ENCODE measurements at regions not wholly inside any gene's neighbourhood (a gene's known extent, or its start where the extent isn't known, plus 50 kb on each side); places are given as distances from the start of the nearest gene placed in this dataset.

- H3K4me3 ChIP-seq (ENCODE audit: low read depth in 2 of 2, low read length in 2 of 2), result no peak overlapping the region
- POLR2A ChIA-PET, result no interaction called here
- ATAC-seq, result no peak
- peaks cover 2% of the 10 kb centered on the region; the same call in 1 of the 2 replicates for H3K4me1 ChIP-seq (ENCODE audit: control insufficient read depth, insufficient read depth, low read length)
- intact Hi-C loops (cut with micrococcal nuclease; ENCODE audit: unreplicated experiment) (no loop called here), in situ Hi-C loops (cut with HindIII; ENCODE audit: low pct_unique_long_range_greater_than_20kb, low sequenced_read_pairs) (no loop called here)
- no peak for DNase-seq (ENCODE audit: low read depth, low spot score)
- CTCF ChIA-PET, result no interaction called here
- H3K9me3 ChIP-seq (ENCODE audit: control insufficient read depth, insufficient read depth, low read depth, low read length), result no peaks in the 10 kb centered on the region
- BruUV-seq (replicated peaks), result no TSS peak
- TF ChIP-seq, protein P1, sequence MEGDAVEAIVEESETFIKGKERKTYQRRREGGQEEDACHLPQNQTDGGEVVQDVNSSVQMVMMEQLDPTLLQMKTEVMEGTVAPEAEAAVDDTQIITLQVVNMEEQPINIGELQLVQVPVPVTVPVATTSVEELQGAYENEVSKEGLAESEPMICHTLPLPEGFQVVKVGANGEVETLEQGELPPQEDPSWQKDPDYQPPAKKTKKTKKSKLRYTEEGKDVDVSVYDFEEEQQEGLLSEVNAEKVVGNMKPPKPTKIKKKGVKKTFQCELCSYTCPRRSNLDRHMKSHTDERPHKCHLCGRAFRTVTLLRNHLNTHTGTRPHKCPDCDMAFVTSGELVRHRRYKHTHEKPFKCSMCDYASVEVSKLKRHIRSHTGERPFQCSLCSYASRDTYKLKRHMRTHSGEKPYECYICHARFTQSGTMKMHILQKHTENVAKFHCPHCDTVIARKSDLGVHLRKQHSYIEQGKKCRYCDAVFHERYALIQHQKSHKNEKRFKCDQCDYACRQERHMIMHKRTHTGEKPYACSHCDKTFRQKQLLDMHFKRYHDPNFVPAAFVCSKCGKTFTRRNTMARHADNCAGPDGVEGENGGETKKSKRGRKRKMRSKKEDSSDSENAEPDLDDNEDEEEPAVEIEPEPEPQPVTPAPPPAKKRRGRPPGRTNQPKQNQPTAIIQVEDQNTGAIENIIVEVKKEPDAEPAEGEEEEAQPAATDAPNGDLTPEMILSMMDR (IDR thresholded peaks at IDR 0.05), result no peak
- TF ChIP-seq POLR2AphosphoS5 (IDR thresholded peaks at IDR 0.05; ENCODE audit: low read depth, low read length) (no peak), SIN3A (IDR thresholded peaks at IDR 0.05; ENCODE audit: borderline replicate concordance, insufficient read depth, low read depth, low read length) (no peak), TCF7L2 (IDR thresholded peaks at IDR 0.05; ENCODE audit: low read depth, low read length) (no peak)
- TF ChIP-seq, protein P2, sequence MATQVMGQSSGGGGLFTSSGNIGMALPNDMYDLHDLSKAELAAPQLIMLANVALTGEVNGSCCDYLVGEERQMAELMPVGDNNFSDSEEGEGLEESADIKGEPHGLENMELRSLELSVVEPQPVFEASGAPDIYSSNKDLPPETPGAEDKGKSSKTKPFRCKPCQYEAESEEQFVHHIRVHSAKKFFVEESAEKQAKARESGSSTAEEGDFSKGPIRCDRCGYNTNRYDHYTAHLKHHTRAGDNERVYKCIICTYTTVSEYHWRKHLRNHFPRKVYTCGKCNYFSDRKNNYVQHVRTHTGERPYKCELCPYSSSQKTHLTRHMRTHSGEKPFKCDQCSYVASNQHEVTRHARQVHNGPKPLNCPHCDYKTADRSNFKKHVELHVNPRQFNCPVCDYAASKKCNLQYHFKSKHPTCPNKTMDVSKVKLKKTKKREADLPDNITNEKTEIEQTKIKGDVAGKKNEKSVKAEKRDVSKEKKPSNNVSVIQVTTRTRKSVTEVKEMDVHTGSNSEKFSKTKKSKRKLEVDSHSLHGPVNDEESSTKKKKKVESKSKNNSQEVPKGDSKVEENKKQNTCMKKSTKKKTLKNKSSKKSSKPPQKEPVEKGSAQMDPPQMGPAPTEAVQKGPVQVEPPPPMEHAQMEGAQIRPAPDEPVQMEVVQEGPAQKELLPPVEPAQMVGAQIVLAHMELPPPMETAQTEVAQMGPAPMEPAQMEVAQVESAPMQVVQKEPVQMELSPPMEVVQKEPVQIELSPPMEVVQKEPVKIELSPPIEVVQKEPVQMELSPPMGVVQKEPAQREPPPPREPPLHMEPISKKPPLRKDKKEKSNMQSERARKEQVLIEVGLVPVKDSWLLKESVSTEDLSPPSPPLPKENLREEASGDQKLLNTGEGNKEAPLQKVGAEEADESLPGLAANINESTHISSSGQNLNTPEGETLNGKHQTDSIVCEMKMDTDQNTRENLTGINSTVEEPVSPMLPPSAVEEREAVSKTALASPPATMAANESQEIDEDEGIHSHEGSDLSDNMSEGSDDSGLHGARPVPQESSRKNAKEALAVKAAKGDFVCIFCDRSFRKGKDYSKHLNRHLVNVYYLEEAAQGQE (IDR thresholded peaks at IDR 0.05; ENCODE audit: insufficient read depth in 1 of 2, low read depth in 2 of 2, low read length in 1 of 2), result no peak
- no peak overlapping the region for H3K27ac ChIP-seq (ENCODE audit: low read length)
- peaks cover 13% of the 10 kb centered on the region for H3K27me3 ChIP-seq (ENCODE audit: control insufficient read depth, insufficient read depth, low read length)
- no peaks in the 10 kb centered on the region for H3K36me3 ChIP-seq (ENCODE audit: control insufficient read depth, insufficient read depth, low read length)
These were observed 293.6 kb downstream of the NSG2 start for GRCh38 chr5:174339130-174339529.

DNA sequence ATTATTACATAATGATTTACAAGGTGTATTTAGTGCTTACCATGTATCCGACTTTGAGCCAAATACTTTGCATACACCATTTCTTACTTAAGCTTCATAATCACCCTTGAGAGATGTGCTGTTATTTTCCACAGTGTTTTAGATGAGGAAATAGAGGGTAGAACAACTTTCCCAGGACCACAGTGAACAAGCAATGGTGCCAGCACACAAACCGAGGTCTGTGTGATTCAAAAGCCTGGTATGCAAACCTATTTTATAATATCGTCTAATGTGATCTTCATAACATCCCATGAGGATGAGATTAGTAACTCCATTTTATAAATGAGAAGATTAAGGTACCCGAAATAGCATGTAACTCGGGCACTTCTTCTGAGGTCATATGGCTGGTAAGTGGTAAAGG is 294.7 kb downstream of the NSG2 start:
- TF ChIP-seq POLR2AphosphoS5 (IDR thresholded peaks at IDR 0.05; ENCODE audit: low read depth, low read length), result no peak
- TF ChIP-seq, protein P2 (IDR thresholded peaks at IDR 0.05; ENCODE audit: insufficient read depth in 1 of 2, low read depth in 2 of 2, low read length in 1 of 2), result no peak
- no peak for TF ChIP-seq SIN3A (IDR thresholded peaks at IDR 0.05; ENCODE audit: borderline replicate concordance, insufficient read depth, low read depth, low read length)
- TF ChIP-seq TCF7L2 (IDR thresholded peaks at IDR 0.05; ENCODE audit: low read depth, low read length), result no peak
- TF ChIP-seq, protein P1 (IDR thresholded peaks at IDR 0.05), result no peak
- Histone ChIP-seq H3K36me3 (ENCODE audit: control insufficient read depth, insufficient read depth, low read length) (no peaks in the 10 kb centered on the region), H3K9me3 (ENCODE audit: control insufficient read depth, insufficient read depth, low read depth, low read length) (no peaks in the 10 kb centered on the region), H3K4me3 (ENCODE audit: low read depth in 2 of 2, low read length in 2 of 2) (no peak overlapping the region), H3K4me1 (ENCODE audit: control insufficient read depth, insufficient read depth, low read length) (peaks cover 2% of the 10 kb centered on the region; the same call in 1 of the 2 replicates), H3K27me3 (ENCODE audit: control insufficient read depth, insufficient read depth, low read length) (peaks cover 15% of the 10 kb centered on the region), H3K27ac (ENCODE audit: low read length) (no peak overlapping the region)
- ATAC-seq (no peak), DNase-seq (ENCODE audit: low read depth, low spot score) (no peak)
- ChIA-PET POLR2A (no interaction called here), CTCF (no interaction called here)
- intact Hi-C loops (cut with micrococcal nuclease; ENCODE audit: unreplicated experiment), result no loop called here
- in situ Hi-C loops (cut with HindIII; ENCODE audit: low pct_unique_long_range_greater_than_20kb, low sequenced_read_pairs), result no loop called here
- no TSS peak for BruUV-seq (replicated peaks)

Measured in Panc1 (cell line).